ENCODE measurements at regions not wholly inside any gene's neighbourhood (a gene's known extent, or its start where the extent isn't known, plus 50 kb on each side); places are given as distances from the start of the nearest gene placed in this dataset.

DNA sequence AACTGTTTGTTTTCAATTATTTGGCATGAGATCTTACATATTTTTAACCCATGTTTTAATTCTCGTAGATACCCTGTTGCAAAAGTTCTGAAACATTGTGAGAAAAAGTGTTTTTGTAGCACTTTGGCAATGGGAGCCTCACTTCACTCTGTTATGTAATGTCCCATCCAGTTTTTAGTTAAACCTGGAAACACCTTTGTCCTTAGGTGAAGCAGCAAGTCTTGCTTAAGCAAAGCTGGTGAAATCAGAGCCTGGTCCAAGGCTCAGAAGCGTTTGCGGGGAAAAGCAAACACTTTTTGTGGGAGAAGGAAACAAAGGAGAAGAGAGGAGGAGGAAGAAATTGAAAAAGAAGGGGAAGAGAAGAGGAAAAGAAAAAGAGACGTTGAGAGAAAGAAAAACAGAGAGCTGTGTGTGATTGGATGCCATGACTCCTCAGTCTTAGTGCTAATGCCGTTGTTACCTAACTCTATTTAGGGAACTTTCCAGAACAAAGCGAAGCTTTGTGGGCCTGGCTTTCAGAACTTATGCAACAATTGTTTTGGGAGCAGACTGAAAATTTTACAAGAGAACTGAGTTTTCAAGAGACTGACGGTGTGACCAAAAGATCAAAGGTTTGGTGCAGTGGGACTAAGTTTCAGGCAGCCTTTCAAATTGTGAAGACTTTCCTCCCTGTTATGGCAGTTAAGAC, 93.1 kb downstream of the NTMT2 start:
- Histone ChIP-seq H3K27ac (ENCODE audit: low read length) (no peak overlapping the region), H3K36me3 (replicated peaks; ENCODE audit: low read depth, low read length) (no peaks in the 10 kb centered on the region), H3K27me3 (ENCODE audit: low read depth, low read length) (no peaks in the 10 kb centered on the region), H3K9me3 (ENCODE audit: insufficient read depth, low read length) (no peaks in the 10 kb centered on the region), H3K79me2 (ENCODE audit: low read length) (no peaks in the 10 kb centered on the region), H3K4me1 (ENCODE audit: low read length) (peaks cover 12% of the 10 kb centered on the region), H3K4me3 (ENCODE audit: low read length) (no peak overlapping the region), H2AFZ (ENCODE audit: low read depth, low read length) (no peak overlapping the region), H3K4me2 (ENCODE audit: low read length) (no peak overlapping the region), H3K9ac (ENCODE audit: low read length) (no peak overlapping the region), H4K20me1 (ENCODE audit: insufficient read depth, low read length) (no peaks in the 10 kb centered on the region)
- no peak for TF ChIP-seq EZH2phosphoT487 (IDR thresholded peaks at IDR 0.05; ENCODE audit: low read depth)
- TF ChIP-seq, protein P1, sequence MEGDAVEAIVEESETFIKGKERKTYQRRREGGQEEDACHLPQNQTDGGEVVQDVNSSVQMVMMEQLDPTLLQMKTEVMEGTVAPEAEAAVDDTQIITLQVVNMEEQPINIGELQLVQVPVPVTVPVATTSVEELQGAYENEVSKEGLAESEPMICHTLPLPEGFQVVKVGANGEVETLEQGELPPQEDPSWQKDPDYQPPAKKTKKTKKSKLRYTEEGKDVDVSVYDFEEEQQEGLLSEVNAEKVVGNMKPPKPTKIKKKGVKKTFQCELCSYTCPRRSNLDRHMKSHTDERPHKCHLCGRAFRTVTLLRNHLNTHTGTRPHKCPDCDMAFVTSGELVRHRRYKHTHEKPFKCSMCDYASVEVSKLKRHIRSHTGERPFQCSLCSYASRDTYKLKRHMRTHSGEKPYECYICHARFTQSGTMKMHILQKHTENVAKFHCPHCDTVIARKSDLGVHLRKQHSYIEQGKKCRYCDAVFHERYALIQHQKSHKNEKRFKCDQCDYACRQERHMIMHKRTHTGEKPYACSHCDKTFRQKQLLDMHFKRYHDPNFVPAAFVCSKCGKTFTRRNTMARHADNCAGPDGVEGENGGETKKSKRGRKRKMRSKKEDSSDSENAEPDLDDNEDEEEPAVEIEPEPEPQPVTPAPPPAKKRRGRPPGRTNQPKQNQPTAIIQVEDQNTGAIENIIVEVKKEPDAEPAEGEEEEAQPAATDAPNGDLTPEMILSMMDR (IDR thresholded peaks at IDR 0.05; ENCODE audit: low read depth, low read length): no peak

DNA sequence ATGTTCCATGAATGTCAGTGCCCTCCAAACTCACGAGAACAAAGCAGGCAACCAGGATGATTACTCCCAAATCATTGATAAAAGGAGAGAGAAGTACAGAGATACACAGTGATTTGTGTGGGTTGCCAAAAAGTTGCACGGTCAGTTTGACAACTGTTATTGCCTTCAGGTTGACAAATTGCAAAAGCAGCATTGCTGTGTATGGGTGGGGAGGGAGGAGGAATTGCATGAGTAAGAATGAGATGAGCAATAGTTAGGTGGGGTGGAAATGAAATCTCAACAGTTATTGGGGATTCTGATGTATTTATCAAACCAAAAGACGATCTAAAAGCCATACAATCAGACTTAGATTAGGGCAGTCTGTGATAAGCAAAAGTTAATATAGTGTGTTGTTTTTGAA, 93.7 kb downstream of the NTMT2 start:
- H4K20me1 ChIP-seq (ENCODE audit: insufficient read depth, low read length): no peaks in the 10 kb centered on the region
- H3K4me2 ChIP-seq (ENCODE audit: low read length): no peak overlapping the region

DNA sequence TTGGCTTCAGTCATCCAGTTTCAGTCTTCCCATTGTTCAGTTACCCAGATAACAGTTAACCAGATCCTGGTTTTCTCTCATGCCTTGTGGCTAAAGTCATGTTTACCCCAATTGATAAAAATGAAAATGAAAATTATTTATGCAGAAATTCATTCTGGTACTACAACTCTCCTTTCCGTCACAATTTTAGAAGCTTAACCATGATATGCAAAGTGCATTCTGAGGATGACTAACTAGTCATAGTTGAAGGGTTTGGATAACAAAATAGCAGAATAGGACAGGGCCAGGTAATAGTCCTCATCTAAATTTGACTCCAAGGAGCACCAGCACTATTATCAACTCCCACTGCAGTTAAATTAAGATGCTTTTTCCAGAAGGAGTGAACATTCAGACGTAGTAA, 94.7 kb downstream of the NTMT2 start:
- Histone ChIP-seq H3K27ac (ENCODE audit: low read length) (no peak overlapping the region), H3K4me3 (ENCODE audit: low read length) (no peak overlapping the region), H3K79me2 (ENCODE audit: low read length) (no peaks in the 10 kb centered on the region), H3K4me2 (ENCODE audit: low read length) (peak overlapping the region; percentile 10; the same call in 1 of the 2 replicates), H3K27me3 (ENCODE audit: low read depth, low read length) (no peaks in the 10 kb centered on the region), H3K4me1 (ENCODE audit: low read length) (peaks cover 12% of the 10 kb centered on the region), H4K20me1 (ENCODE audit: insufficient read depth, low read length) (no peaks in the 10 kb centered on the region), H3K9me3 (ENCODE audit: insufficient read depth, low read length) (no peaks in the 10 kb centered on the region), H3K9ac (ENCODE audit: low read length) (no peak overlapping the region), H3K36me3 (replicated peaks; ENCODE audit: low read depth, low read length) (no peaks in the 10 kb centered on the region), H2AFZ (ENCODE audit: low read depth, low read length) (no peak overlapping the region)
- TF ChIP-seq, protein P1 (IDR thresholded peaks at IDR 0.05; ENCODE audit: low read depth, low read length): no peak
- TF ChIP-seq EZH2phosphoT487 (IDR thresholded peaks at IDR 0.05; ENCODE audit: low read depth): no peak

More for the DNA sequence above, 93.7 kb downstream of the NTMT2 start:
- Histone ChIP-seq H2AFZ (ENCODE audit: low read depth, low read length) (no peak overlapping the region), H3K79me2 (ENCODE audit: low read length) (no peaks in the 10 kb centered on the region), H3K36me3 (replicated peaks; ENCODE audit: low read depth, low read length) (no peaks in the 10 kb centered on the region), H3K27ac (ENCODE audit: low read length) (no peak overlapping the region), H3K9ac (ENCODE audit: low read length) (no peak overlapping the region), H3K9me3 (ENCODE audit: insufficient read depth, low read length) (no peaks in the 10 kb centered on the region), H3K4me3 (ENCODE audit: low read length) (no peak overlapping the region), H3K27me3 (ENCODE audit: low read depth, low read length) (no peaks in the 10 kb centered on the region), H3K4me1 (ENCODE audit: low read length) (peaks cover 12% of the 10 kb centered on the region)
- no peak for TF ChIP-seq EZH2phosphoT487 (IDR thresholded peaks at IDR 0.05; ENCODE audit: low read depth)
- TF ChIP-seq, protein P1 (IDR thresholded peaks at IDR 0.05; ENCODE audit: low read depth, low read length): no peak

DNA sequence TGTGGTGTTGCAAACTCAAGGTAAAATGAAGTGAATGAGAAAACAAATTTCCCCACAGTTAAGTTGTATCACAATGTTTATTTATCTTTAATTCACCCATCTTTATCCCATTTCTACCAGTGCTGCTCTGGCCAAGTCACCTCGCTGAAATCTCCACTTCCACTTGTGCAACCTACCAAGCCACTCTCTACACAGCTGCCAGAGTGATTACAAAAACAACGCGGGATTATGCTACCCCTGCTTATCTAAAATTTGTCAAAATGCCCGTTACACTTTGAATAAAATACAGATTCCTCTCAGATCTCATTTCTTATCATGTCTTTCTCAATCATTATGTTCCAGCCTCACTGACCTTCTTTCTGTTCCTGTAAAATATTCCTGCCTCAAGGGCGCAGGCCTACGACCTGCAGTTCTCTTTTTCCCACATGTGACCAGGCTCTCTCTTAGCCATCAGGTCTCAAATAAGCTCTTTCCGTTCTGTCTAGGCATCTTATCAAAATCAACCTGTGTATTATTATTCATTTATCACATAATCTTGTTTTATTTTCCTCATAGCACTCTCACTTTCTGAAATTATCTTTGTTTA, 95.6 kb downstream of the NTMT2 start:
- H3K27me3 ChIP-seq (ENCODE audit: low read depth, low read length): no peaks in the 10 kb centered on the region
- no peaks in the 10 kb centered on the region for H4K20me1 ChIP-seq (ENCODE audit: insufficient read depth, low read length)
- H3K4me2 ChIP-seq (ENCODE audit: low read length): no peak overlapping the region
- H3K79me2 ChIP-seq (ENCODE audit: low read length): no peaks in the 10 kb centered on the region
- TF ChIP-seq, protein P1 (IDR thresholded peaks at IDR 0.05; ENCODE audit: low read depth, low read length): no peak
- TF ChIP-seq EZH2phosphoT487 (IDR thresholded peaks at IDR 0.05; ENCODE audit: low read depth): no peak
- H2AFZ ChIP-seq (ENCODE audit: low read depth, low read length): no peak overlapping the region
- no peak overlapping the region for H3K9ac ChIP-seq (ENCODE audit: low read length)
- H3K36me3 ChIP-seq (replicated peaks; ENCODE audit: low read depth, low read length): no peaks in the 10 kb centered on the region
- H3K9me3 ChIP-seq (ENCODE audit: insufficient read depth, low read length): no peaks in the 10 kb centered on the region
- H3K4me1 ChIP-seq (ENCODE audit: low read length): peaks cover 12% of the 10 kb centered on the region
- H3K4me3 ChIP-seq (ENCODE audit: low read length): no peak overlapping the region
- H3K27ac ChIP-seq (ENCODE audit: low read length): no peak overlapping the region

All from OCI-LY3 (cell line).